ENCODE measurements at regions not wholly inside any gene's neighbourhood (a gene's known extent, or its start where the extent isn't known, plus 50 kb on each side); places are given as distances from the start of the nearest gene placed in this dataset.
"Not testable (repeated sequence)": the region's sequence is repeated elsewhere in the genome, so short reads cannot be mapped to it uniquely, and the experiment has no call there.

GRCh38 chr2:36157093-36157492 lies 198.5 kb upstream of the CRIM1 start:
- not testable (repeated sequence) for DNase-seq

GRCh38 chr2:36147670-36148390 lies 207.7 kb upstream of the CRIM1 start:
- DNase-seq: no peak

GRCh38 chr2:36146765-36147164 lies 208.8 kb upstream of the CRIM1 start:
- DNase-seq: no peak

GRCh38 chr2:36140391-36140790 lies 215.2 kb upstream of the CRIM1 start:
- no peak for DNase-seq

- DNase-seq: no peak
These were observed 218.0 kb upstream of the CRIM1 start for GRCh38 chr2:36137612-36138011.

GRCh38 chr2:36134281-36134680 lies 221.3 kb upstream of the CRIM1 start:
- no peak for DNase-seq

- DNase-seq: no peak
These were observed 227.2 kb upstream of the CRIM1 start for GRCh38 chr2:36128359-36128758.

GRCh38 chr2:36125702-36126101 lies 229.9 kb upstream of the CRIM1 start:
- DNase-seq: no peak

- no peak for DNase-seq
These were observed 231.6 kb upstream of the CRIM1 start for GRCh38 chr2:36123995-36124394.

- DNase-seq: no peak
These were observed 258.6 kb upstream of the CRIM1 start for GRCh38 chr2:36097022-36097421.

- not testable (repeated sequence) for DNase-seq
These were observed 263.5 kb upstream of the CRIM1 start for GRCh38 chr2:36091844-36092741.

GRCh38 chr2:36088716-36089328 lies 266.8 kb upstream of the CRIM1 start:
- DNase-seq: no peak

GRCh38 chr2:36087344-36087743 lies 268.2 kb upstream of the CRIM1 start:
- DNase-seq: no peak

- no peak for DNase-seq
These were observed 275.8 kb upstream of the CRIM1 start for GRCh38 chr2:36079793-36080192.

GRCh38 chr2:36074008-36074407 lies 281.6 kb upstream of the CRIM1 start:
- no peak for DNase-seq

- DNase-seq: no peak
These were observed 283.9 kb upstream of the CRIM1 start for GRCh38 chr2:36071698-36072097.

- DNase-seq: no peak
These were observed 286.5 kb upstream of the CRIM1 start for GRCh38 chr2:36069074-36069473.

- no peak for DNase-seq
These were observed 287.5 kb upstream of the CRIM1 start for GRCh38 chr2:36068086-36068485.

- DNase-seq: no peak
These were observed 295.4 kb upstream of the CRIM1 start for GRCh38 chr2:36060133-36060532.

GRCh38 chr2:36059691-36060090 lies 295.9 kb upstream of the CRIM1 start:
- no peak for DNase-seq

GRCh38 chr2:36058953-36059352 lies 296.6 kb upstream of the CRIM1 start:
- DNase-seq: no peak

GRCh38 chr2:36058076-36058475 lies 297.5 kb upstream of the CRIM1 start:
- DNase-seq: no peak

- no peak for DNase-seq
These were observed 302.8 kb upstream of the CRIM1 start for GRCh38 chr2:36052819-36053218.

- DNase-seq: no peak
These were observed 311.2 kb upstream of the CRIM1 start for GRCh38 chr2:36044411-36044810.
